GM12874 (cell line): ENCODE measurements at regions not wholly inside any gene's neighbourhood (a gene's known extent, or its start where the extent isn't known, plus 50 kb on each side); places are given as distances from the start of the nearest gene placed in this dataset.

Source experiments
- CTCF ChIP-seq: IDR thresholded peaks from 2 replicates; pipeline ENCODE4 v1.5.1; 2011; ENCODE audit warnings: low read depth, mild to moderate bottlenecking, control low read depth, low read length, moderate library complexity; ENCODE audit not compliant: insufficient read depth

- no peak for TF ChIP-seq CTCF
Observed at GRCh38 chr12:5262885-5263284, 169.0 kb upstream of the NTF3 start.

- TF ChIP-seq CTCF, result no peak
Observed at GRCh38 chr12:5264006-5264405, 167.9 kb upstream of the NTF3 start.

- TF ChIP-seq CTCF, result no peak
Observed at GRCh38 chr12:5267603-5268423, 164.1 kb upstream of the NTF3 start.

- no peak for TF ChIP-seq CTCF
Observed at GRCh38 chr12:5268424-5269210, 163.3 kb upstream of the NTF3 start.

- no peak for TF ChIP-seq CTCF
Observed at GRCh38 chr12:5269846-5270245, 162.1 kb upstream of the NTF3 start.

GRCh38 chr12:5272018-5272785 is 159.7 kb upstream of the NTF3 start:
- no peak for TF ChIP-seq CTCF

GRCh38 chr12:5273709-5274108 is 158.2 kb upstream of the NTF3 start:
- TF ChIP-seq CTCF, result no peak
